NOMO-1 treated with DMSO at 0.1 percent for 48 hours (cell line): ENCODE measurements at regions not wholly inside any gene's neighbourhood (a gene's known extent, or its start where the extent isn't known, plus 50 kb on each side); places are given as distances from the start of the nearest gene placed in this dataset.
A peak's percentile ranks its signal among the peaks of the same experiment; 100 is the strongest.
"Not testable (repeated sequence)": the region's sequence is repeated elsewhere in the genome, so short reads cannot be mapped to it uniquely, and the experiment has no call there.

Experiments used
- DNase-seq: peaks from one replicate; lab custom pipeline; 2025; ENCODE audit not compliant: unreplicated experiment; lab: John Stamatoyannopoulos, UW

DNA sequence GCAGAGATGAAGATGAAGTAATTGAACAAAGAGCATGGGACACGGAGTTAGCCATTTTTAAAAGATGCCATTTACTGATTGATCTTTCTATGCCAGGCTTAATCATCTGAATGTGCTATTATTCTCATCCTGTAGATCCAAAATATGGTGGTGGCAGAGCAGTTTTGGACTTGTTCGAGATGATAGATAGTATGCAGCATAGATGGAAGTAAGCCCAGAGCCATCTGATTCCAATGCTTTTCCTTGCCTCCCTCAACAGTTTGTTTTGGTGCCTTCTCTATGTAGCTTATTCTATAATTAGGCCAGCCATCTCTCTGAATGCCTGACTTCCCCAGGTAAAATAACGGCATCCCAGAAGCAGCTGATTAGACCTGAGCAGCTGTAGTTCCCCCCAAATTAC lies 152.6 kb upstream of the CLNK start:
- no peak for DNase-seq

DNA sequence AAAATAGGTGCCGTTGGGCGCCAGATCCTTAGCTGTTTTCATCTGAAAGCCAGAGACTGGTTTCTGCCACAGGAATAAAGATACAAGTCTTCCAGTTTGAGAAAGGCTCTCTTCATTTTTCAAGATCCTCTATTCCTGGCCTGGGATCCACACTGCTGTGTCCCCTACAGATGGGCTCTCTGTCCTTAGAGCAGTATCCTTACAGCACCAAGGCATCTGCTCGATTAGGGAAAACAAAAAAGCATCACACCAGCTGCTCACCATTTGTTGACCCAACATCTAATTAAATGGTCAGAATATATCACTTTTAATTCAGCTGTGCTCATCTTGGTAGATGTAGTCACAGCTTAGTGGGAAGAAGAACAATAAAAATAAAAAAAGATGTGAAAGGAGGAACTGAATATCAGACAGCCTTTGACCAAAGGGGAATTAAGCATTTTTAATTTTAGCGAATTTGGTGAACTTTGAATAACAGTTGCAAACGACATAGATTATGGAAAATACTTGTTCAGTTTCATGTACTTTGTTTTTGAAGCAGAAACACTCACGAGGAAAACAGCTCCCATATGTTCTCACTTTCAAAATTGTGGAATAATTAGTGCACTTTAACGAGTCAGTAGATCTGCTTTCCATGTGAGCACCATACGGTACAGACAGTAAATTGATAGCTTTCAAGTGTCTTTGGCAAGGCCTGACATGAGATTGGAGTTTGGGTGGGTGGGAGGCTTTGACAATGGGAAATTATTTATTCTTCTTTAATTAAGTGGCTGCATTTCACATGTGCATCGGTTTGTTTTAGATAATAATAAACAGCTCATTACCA lies 148.4 kb upstream of the CLNK start:
- peak; percentile 40 for DNase-seq

DNA sequence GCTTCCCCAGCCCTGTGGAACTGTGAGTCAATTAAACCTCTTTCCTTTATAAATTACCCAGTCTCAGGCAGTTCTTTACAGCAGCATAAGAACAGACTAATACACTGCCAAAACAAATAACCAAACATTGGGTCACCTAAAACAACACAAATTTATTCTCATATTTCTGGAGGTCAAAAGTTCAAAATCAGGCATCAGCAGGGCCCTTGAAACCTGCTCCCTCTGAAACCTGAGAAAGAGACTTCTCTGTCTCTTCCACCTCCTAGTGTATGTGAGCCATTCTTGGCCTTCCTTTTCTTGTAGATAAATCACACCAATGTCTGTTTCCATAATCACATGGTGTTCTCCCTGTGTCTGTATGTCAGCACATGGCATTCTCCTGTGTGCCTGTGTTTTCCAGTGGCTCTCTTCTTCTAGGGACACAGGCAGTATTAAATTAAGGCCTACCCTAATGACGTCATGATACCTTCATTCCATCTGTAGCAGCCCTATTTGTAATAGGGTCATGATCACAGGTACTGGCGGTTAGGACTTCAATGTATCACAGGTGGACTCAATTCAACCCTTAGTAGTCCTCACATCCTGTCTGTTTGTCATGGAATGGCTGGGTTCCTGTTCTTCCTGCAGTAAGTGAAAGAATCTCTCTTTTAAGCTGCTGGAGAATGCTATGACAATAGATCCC lies 147.3 kb upstream of the CLNK start:
- no peak for DNase-seq

DNA sequence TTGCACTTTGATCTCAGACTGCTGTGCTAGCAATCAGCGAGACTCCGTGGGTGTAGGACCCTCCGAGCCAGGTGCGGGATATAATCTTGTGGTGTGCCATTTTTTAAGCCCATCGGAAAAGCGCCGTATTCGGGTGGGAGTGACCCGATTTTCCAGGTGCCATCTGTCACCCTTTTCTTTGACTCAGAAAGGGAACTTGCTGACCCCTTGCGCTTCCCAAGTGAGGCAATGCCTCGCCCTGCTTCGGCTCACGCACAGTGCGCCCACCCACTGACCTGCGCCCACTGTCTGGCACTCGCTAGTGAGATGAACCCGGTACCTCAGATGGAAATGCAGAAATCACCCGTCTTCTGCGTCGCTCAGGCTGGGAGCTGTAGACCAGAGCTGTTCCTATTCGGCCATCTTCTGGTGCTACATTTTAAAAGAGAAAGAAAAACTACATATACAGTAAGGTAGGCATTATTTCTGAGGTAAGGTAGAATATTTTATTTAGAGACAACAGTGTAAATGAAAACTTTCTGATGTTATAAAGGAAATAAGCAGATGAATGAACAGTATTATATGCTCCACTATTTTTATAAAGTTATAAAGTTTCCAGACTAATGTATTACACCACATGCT lies 144.5 kb upstream of the CLNK start:
- DNase-seq, result not testable (repeated sequence)

DNA sequence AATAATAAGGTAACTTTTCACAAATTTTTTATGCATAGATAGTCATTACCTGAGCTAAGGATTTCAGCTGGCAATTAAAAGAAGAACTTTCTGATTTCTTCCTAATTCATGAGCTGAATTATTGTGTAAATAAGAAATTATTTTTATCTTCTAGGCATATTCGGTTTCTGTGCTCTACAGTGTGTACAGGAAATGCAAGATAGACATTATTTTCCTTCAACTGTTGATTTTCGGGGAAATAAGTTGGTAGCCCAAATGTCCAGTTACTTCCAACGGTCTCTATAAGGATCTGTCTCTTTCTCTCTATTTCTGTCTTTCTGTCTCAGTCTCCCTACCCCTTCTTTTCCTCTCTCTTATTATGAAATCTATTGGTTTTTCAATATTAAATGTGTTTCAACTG lies 137.3 kb upstream of the CLNK start:
- no peak for DNase-seq

DNA sequence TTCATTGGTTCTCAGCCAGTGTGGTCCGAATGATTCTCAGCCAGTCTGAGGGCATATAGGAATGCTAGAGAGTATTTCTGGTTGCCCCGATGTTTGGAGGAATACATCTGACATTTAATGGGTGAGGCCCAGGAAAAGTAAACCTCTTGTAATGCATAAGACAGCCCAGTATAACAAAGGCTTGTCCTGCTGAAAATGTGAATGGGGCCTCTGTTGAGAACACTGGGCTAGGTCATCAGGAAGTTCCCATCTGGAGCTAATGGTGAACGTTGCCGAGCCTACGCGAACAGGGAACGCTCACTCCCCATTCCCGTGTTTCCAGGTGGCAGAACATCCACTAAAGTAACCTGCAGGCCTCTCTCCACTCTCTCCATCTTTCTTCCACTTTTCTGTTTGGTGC lies 132.0 kb upstream of the CLNK start:
- no peak for DNase-seq

DNA sequence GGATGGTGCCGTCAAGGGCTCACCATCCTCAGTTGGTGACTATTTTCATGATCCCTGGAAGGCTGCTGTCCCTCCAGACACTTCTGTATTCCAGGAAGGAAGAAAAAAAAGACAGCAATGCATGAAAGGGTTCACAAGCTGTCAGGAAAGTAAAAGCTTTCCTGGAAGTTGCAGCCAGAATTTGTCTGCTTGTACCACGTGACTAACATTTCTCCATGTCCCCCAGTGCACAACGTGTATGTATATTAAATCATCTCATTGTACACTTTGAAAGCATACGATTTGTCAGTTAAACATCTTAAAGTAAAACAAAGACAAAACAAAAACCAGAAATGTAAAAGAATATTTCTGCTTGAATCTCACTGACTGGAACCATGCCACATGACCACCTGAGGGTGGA lies 127.4 kb upstream of the CLNK start:
- no peak for DNase-seq

DNA sequence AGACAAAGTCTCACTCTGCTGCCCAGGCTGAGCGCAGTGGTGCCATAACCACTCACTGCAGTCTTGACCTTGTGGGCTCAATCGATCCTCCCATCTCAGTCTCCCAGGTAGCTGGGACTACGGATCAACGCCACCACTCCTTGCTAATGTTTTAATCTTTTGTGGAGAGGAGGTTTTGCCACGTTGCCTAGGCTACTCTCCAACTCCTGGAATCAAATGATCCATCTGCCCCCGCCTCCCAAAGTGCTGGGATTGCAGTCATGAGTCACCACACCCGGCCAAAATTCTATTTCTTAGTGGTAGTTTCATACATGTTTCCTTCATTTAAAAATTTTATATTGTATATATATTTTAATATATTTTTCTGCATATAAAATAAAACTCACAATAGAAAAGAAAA lies 125.8 kb upstream of the CLNK start:
- DNase-seq, result no peak

DNA sequence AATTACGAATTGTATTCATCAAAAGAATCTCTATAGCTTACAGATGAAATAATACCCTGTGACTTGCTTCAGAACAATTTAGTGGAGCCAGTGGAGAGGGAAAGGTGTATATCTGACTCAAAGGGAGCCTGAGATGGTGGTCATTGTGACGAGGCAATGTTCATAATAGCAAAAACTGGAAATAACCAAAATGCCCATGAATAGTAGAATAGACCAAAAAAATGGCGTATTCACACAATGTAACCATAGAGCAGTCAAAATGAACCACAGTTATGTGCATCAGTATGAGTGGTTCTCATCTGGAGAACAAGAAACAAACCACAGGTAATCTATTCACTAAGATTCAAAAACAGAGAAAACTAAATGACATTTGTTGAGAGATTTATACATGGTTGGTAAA lies 125.3 kb upstream of the CLNK start:
- no peak for DNase-seq

DNA sequence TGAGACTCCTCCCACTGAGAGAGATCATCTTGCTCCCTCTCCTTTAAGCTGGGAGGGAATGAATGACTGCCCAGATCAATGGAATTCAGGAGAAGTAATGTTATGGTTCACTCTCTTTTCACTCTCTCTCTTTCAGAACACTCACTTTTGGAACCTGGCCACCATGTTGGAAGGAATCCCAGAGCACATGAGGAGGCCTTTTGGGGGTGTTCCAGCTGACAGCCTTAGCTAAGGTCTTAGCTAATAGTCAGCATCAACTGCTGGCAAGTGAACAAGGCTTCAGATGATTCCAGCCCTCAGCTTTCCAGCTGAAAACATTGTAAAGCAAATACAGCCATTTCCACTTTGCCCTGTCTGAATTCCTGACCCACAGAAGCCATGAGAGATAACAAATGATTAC lies 124.0 kb upstream of the CLNK start:
- no peak for DNase-seq

DNA sequence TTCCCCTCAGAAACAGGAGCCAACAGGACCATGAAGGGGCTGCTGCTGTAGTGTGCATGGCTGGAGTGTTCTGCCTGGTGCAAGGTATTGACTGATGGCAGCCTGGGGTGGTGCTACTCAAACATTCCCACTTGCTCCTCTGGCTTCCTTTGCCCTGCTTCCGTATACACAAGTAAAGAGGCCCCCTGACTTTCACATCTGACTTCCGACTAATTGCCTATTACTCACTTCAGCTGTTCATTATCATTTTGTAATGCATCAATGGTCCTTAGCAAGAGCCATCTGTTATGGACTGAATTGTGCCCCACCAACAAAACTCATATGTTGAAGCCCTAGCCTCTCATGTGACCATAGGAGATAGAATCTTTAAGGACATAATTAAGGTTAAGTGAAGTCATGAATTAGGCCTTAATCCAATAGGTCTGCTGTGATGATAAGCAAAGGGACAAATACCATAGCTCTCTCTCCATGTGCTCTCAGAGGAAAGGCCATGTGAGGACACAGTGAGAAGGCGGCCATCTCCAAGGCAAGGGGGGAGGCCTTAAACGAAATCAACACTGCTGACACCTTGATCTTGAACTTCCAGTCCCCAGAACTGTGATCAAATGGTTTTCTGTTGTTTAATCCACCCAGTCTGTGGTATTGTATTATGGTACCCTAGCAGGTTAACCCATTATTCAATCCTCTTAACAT lies 122.5 kb upstream of the CLNK start:
- no peak for DNase-seq

DNA sequence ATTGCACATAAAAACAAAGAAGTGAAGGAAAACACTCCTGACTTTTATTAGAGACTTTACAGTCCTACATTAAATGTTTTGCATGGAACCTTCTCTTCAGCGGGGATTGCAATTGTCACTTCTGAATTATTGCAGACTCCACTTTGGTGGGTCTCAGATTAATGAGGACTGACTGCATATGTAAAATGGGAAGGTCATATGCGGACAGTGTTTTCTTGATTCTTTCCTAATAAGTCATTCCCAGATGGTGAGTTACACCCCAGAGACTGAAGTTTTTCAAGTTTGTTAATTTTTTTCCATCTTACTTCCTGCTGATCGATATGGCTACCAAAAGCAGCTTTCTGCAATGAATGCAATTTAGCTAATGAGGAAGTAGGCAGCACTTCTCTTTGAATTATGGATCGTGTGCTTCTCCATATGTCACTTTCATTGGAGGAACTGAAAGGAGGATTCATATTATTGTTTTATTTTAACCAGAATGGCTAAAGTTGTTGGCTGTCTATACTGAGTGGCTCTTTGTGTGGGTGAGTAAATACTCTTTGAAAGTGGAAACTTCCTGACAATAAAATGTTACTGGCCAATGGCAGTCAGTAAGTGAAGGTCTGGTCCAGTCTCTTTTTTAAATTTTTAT lies 119.3 kb upstream of the CLNK start:
- peak; percentile 61 for DNase-seq

DNA sequence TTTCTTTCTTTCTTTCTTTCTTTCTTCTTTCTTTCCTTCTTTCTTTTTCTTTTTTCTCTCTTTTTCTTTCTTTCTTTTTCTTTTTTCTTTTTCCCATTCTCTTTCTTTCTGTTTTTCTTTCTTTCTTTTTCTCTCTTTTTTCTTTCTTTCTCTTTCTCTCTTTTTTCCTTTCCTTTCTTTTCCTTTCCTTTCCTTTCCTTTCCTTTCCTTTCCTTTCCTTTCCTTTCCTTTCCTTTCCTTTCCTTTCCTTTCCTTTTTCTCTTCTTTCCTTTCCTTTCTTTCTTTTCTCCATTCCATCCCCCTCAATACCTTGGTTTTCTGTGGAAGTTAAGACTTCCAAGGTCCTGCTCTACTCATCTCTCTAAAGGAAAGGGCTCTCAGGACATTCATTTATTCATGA lies 102.8 kb upstream of the CLNK start:
- no peak for DNase-seq

DNA sequence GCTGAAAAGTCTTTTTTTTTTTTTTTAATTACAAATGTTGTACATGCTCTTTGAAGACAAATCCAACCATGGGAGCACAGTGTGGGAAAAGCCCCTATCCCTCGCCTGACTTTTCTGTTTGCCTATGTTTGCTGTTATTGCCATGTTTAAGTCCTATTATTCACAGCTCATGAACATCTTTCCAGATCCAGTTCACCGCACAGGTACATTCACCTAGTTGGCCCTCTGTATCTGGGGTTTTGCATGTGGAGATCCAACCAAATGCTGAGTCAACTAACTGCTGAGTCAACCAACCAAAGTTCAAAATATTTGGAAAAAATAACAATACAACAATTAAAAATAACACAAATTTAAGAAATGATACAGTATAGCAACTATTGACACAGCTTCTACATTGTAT lies 100.1 kb upstream of the CLNK start:
- DNase-seq, result no peak

DNA sequence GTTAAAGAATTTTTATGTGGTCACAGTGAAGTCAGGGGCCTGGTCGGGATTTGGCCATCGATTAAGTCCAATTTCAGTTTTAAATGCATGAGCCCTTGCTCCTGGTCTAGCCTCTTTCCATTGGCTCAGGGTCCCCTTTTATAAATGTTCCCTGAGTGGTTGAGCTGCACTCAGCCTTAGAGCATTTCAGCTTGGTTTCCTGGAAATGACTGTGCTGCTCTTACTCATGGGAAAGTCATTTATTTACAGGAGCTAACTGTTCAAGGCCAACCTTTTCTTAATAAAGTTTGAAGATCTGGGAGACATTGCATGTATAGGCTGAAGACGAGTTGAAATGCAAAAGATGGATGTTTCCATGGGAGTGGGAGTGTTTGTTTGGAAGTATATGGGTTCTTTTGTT lies 98.8 kb upstream of the CLNK start:
- no peak for DNase-seq

DNA sequence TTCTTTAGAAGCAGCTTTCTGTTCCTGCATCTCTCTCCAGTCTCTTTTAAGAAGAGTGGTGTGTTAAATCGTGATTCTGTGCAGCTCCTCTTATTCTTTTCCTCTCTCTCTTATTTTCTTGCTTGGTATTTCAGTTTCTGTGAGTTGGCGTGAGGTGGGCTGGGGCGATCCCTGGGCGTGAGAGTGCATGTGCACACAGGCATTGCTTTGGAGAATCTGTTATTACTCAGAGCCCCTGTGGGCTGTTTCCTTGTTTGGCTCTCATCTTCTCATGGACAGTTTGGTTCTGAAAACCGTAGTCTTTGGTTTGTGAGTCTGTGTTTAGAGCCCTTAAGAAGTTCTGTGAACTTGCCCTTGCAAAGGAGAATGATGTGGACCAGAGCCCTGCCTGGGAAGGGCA lies 97.2 kb upstream of the CLNK start:
- DNase-seq, result no peak

DNA sequence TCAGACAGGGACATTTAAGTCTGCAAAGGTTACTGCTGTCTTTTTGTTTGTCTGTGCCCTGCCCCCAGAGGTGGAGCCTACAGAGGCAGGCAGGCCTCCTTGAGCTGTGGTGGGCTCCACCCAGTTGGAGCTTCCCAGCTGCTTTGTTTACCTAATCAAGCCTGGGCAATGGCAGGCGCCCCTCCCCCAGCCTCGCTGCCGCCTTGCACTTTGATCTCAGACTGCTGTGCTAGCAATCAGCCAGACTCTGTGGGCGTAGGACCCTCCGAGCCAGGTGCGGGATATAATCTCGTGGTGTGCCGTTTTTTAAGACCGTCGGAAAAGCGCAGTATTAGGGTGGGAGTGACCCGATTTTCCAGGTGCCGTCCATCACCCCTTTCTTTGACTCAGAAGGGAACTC lies 96.2 kb upstream of the CLNK start:
- not testable (repeated sequence) for DNase-seq

DNA sequence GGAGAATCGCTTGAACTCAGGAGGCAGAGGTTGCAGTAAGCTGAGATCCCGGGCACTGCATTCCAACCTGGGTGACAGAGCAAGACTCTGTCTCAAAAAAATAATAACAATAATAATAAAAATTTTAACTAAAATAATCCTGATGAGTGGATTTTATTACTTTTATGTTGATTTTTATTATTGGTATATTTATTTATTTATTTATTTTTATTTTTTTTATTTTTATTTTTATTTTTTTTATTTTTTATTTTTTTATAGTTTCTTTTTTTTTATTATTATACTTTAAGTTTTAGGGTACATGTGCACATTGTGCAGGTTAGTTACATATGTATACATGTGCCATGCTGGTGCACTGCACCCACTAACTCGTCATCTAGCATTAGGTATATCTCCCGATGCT lies 90.6 kb upstream of the CLNK start:
- DNase-seq, result not testable (repeated sequence)

DNA sequence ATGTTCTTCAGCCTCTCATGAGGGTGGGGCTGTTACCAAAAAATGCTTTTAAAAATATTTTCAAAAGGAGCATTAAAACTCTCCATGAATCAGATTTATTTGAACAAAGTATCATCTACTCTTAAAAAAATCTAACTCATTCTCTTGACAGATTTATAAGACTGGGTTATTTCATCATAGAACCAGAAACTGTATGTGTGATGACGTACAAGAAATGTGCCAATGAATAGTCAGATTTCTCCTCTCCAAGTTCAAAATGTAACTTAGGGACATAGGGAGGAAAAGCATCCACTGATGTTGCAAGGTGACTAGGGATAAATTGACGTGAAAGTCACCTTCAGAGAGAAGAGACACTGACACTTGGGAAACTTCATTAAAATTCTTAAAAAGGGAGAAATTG lies 89.1 kb upstream of the CLNK start:
- no peak for DNase-seq

DNA sequence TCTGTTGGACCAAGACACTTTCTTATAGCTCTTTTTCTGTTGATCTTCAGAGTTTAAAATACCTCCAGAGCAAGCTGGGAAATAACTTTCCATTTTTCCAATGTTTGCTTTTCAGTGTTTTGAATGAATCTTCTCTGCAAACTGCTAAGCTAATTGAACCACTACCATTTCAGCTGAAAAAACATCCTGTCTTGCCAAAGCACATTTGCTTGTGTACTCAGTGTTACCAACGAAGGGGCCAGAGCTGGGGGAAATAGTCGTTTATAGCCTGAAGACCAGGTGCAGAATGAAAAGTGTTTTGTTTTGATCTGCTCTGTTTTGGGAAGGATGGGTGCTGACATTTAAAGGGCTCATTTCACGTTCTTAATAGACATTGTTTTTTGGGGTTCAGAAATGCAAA lies 88.4 kb upstream of the CLNK start:
- no peak for DNase-seq

DNA sequence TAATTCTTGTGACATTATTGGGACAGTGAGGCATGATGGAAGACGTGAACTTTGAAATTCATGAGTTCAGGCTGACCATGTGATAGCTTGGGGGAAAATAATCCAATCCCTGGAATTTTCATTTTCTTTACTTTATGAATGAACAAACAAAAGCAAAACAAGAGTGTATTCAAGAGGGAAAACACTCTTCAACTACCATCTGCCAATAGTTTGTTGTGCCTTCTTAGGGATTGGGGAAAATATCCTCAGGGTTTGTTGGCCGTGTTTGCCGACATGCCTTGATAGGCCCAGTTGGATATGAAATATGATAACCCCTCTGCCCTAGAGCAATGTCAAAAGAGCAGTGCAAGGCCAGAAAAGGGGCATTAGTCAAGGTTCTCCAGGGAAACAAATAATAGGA lies 80.8 kb upstream of the CLNK start:
- no peak for DNase-seq
